ENCODE measurements at regions not wholly inside any gene's neighbourhood (a gene's known extent, or its start where the extent isn't known, plus 50 kb on each side); places are given as distances from the start of the nearest gene placed in this dataset.

DNA sequence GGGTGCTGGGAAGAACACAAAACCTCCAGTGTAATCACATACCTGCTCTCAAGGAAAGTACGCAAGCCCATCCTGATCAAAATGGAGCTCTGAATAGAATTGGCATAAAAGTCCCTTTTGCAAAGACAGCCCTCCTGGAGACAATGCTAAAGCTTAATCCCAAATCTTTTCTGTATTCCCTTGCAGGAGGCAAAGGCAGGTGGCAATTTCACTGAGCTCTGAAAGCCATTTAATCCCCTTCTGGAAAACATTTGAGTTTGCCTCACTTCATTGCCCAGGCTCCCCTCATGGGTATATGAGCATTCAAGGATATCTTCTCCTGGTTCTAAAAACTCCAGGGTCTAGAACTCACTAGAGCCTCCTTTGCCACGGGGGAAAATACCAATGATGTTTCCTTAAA lies 310.2 kb upstream of the CNR1 start:
- Mint-ChIP-seq H3K4me3 (no peak overlapping the region), H3K4me1 (peaks cover 13 to 18% of the 10 kb centered on the region in 2 experiments), H3K27me3 (ENCODE audit: low read depth) (peaks cover 25% of the 10 kb centered on the region), H3K27ac (no peak overlapping the region), H3K36me3 (ENCODE audit: insufficient read depth in 1 of 3, low read depth in 3 of 3) (peaks cover 8 to 39% (median 17%) of the 10 kb centered on the region in 3 experiments; a peak in 6 of 7 replicates), H3K9me3 (peaks cover 23 to 33% of the 10 kb centered on the region in 2 experiments)
- no peak overlapping the region for H3K9ac ChIP-seq (ENCODE audit: extremely low read depth, insufficient read length, low read length)
- H4K20me1 ChIP-seq (ENCODE audit: control insufficient read depth, insufficient read depth, insufficient read length) = no peaks in the 10 kb centered on the region
- H2BK5ac ChIP-seq (ENCODE audit: insufficient read length, low read length) = no peak overlapping the region
- H3K4ac ChIP-seq (ENCODE audit: low read depth, low read length) = no peak overlapping the region
- no peak for TF ChIP-seq CTCF (conservative IDR thresholded peaks at IDR 0.05)
- no peak overlapping the region for H2AK5ac ChIP-seq (ENCODE audit: insufficient read length, low read length)
- H2BK120ac ChIP-seq (ENCODE audit: low read depth, low read length, poor library complexity, severe bottlenecking) = no peak overlapping the region
- no peak overlapping the region for H2BK12ac ChIP-seq (ENCODE audit: insufficient read length, low read depth, low read length)
- H4K5ac ChIP-seq (ENCODE audit: insufficient read length, low read depth, low read length) = no peak overlapping the region
- H4K8ac ChIP-seq (replicated peaks; ENCODE audit: insufficient read length, low read depth, low read length) = no peak overlapping the region
- H3K56ac ChIP-seq (ENCODE audit: insufficient read length, low read depth, low read length) = no peak overlapping the region
- no peaks in the 10 kb centered on the region for H3K79me2 ChIP-seq (ENCODE audit: insufficient read depth, low read length)
- H2BK20ac ChIP-seq (ENCODE audit: low read depth, low read length, poor library complexity, severe bottlenecking) = no peak overlapping the region
- no peak overlapping the region for H3K23ac ChIP-seq (ENCODE audit: insufficient read length, low read depth, low read length)
- H2BK15ac ChIP-seq (ENCODE audit: low read depth, low read length) = no peak overlapping the region
- H3K14ac ChIP-seq (ENCODE audit: insufficient read depth, low read length) = no peak overlapping the region
- H4K91ac ChIP-seq (ENCODE audit: insufficient read length, low read depth, low read length) = no peak overlapping the region
- H2AFZ ChIP-seq (ENCODE audit: low read length) = no peak overlapping the region
- H3K23me2 ChIP-seq (ENCODE audit: insufficient read length, low read depth, low read length, poor library complexity, severe bottlenecking) = no peaks in the 10 kb centered on the region
- DNase-seq = no peak
- no peak overlapping the region for H3K18ac ChIP-seq (ENCODE audit: insufficient read length, low read depth, low read length)
- H3K27me3 ChIP-seq (ENCODE audit: insufficient read depth, low read length) = no peaks in the 10 kb centered on the region
- no CpG with 5 or more reads among the region's 2 CpGs for WGBS (ENCODE audit: extremely low coverage, insufficient read length, low lambda C conversion rate)
- H3K4me2 ChIP-seq (ENCODE audit: insufficient read depth, insufficient read length, low read length) = no peak overlapping the region
- H3K27ac ChIP-seq (ENCODE audit: insufficient read length, low read depth, low read length) = no peak overlapping the region
- no peaks in the 10 kb centered on the region for H3K79me1 ChIP-seq (ENCODE audit: insufficient read depth, low read depth, low read length, poor library complexity, severe bottlenecking)
- H3K4me1 ChIP-seq (ENCODE audit: insufficient read depth, low read length) = no peaks in the 10 kb centered on the region
- no peak overlapping the region for H3T11ph ChIP-seq (ENCODE audit: low read length)
- peaks cover 4% of the 10 kb centered on the region for H3K9me3 ChIP-seq (ENCODE audit: control insufficient read depth, low read depth, low read length)

All from H9 (cell line).